ENCODE measurements at regions not wholly inside any gene's neighbourhood (a gene's known extent, or its start where the extent isn't known, plus 50 kb on each side); places are given as distances from the start of the nearest gene placed in this dataset.

DNA sequence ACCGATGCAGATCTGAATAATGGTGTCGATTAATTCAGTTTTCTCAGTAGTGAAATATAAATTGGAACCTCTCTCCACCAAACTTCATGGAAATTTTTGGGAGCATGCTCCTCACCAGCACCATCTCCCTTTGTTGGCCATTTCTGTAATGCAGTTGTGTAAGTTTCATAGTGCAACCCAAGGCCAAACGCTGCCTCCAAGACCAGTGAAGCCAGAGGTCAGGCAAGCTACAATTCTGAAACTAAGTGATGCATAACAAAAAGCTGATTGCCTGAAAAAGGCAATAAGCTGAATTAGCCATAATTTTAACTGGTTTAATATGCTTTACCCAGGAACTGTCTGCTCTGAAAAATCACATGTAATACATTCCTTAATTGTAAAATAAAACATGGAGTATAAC is 138.3 kb upstream of the TACR1 start:
- TF ChIP-seq NCOA4 (IDR thresholded peaks at IDR 0.05; ENCODE audit: partially characterized antibody) = no peak
- no peak for TF ChIP-seq POLR2AphosphoS5 (IDR thresholded peaks at IDR 0.05; ENCODE audit: control insufficient read depth, insufficient read depth, low read depth, low read length)

All from K562 (cell line).